Testis (tissue), 2 donors: ENCODE measurements at regions not wholly inside any gene's neighbourhood (a gene's known extent, or its start where the extent isn't known, plus 50 kb on each side); places are given as distances from the start of the nearest gene placed in this dataset.

ENCODE experiments used
- DNase-seq: peaks from one replicate; pipeline ENCODE4 v3.0.0-alpha.2; 2019
- H3K27ac ChIP-seq, 2 donors: fragments of 200-600 bp; sonication (generic); one replicate each; pipeline ENCODE4 v1.5.1; 2019
- H3K27me3 ChIP-seq: fragments of 200-600 bp; sonication (generic); one replicate; pipeline ENCODE4 v1.5.1; 2019
- H3K36me3 ChIP-seq: fragments of 200-600 bp; sonication (generic); one replicate; pipeline ENCODE4 v1.5.1; 2017; ENCODE audit warnings: low read depth; ENCODE audit errors: missing control alignments
- H3K4me1 ChIP-seq: fragments of 200-600 bp; sonication (generic); one replicate; pipeline ENCODE4 v1.5.1; 2019
- H3K4me3 ChIP-seq, 2 donors: fragments of 200-600 bp; sonication (generic); one replicate each; pipeline ENCODE4 v1.5.1; 2017 to 2019
- H3K9me3 ChIP-seq: fragments of 200-600 bp; sonication (generic); one replicate; pipeline ENCODE4 v1.5.1; 2017
- CTCF ChIP-seq, 3 experiments: fragments of 450-650 bp in 2 of 3; fragments of 200-600 bp in 1 of 3; sonication (generic) in 1 of 3; IDR thresholded peaks; one replicate each; pipeline ENCODE4 v1.5.1; 2016 to 2019; ENCODE audit warnings: antibody characterized with exemption in 3 of 3, mild to moderate bottlenecking in 2 of 3, moderate library complexity in 1 of 3
- POLR2A ChIP-seq: fragments of 450-650 bp; IDR thresholded peaks from one replicate; pipeline ENCODE4 v1.6.1; 2017; ENCODE audit warnings: antibody characterized with exemption, mild to moderate bottlenecking, moderate library complexity
- WGBS, 2 donors: methylation state at CpG; one replicate each; pipeline ENCODE4 v1.1.5; 2018; 5-methylcytosine and 5-hydroxymethylcytosine counted together
- intact Hi-C: fragments of 100-400 bp; cut with DNase I; formaldehyde crosslinking; loops from one replicate; pipeline ENCODE4 v1.15.1; 2023; ENCODE audit warnings: low total_unique reads

DNA sequence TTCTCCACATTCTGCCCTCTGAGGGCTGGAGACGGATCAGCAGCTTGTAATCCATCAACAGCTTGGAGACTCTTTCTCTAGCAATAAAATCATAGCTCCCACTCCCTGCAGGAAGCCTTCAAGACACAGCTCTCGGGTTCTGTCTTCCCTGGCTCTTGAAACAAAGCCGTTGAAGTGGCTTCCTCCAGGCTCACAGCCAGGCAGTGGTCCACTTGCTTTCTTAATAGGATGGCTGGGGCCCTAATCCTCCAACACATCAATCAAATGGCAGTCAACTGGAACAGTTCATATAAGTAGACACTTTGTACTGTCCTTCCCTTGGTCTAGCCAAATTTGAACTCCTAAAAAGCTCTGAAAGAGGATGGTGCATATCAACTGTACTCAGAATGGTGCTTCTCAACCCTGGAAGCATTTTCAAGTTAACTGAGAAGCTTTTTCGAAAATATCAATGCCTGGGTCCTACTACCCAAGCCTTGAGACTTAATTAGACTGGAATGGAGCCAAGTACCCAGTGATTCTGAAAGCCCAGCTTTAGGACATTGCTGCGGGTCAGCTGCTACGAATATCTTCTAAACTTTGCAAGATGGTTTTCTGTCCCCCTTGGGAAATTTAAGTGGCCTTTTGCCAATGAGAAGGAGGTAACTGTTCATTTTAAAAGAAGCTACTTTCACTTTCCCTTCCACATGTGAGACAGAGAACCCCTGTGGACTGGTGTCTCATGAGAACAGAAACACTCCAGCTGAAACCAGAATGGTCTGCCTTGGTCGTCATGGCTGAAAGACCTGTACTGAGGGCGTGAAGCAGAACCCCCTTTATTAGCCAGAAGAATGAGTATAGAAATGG is 74.7 kb downstream of the SC5D start:
- intact Hi-C loops, result no loop called here
- TF ChIP-seq CTCF (IDR thresholded peaks at IDR 0.05), result no peak
- TF ChIP-seq POLR2A, result no peak
- Histone ChIP-seq H3K9me3 (no peaks in the 10 kb centered on the region), H3K27me3 (no peaks in the 10 kb centered on the region), H3K4me3 (no peak overlapping the region), H3K27ac (peak overlapping the region; percentile 62 to 72), H3K4me1 (peaks cover 29% of the 10 kb centered on the region), H3K36me3 (no peaks in the 10 kb centered on the region)
- no peak for DNase-seq
- 24 to 27% methylated on average over 8 of the region's 8 CpGs for WGBS, 2 donors

- intact Hi-C loops, result no loop called here
- 29 to 33% methylated on average over 2 of the region's 2 CpGs for WGBS, 2 donors
- H3K27ac ChIP-seq, result peak overlapping the region; percentile 62 to 72
- no peaks in the 10 kb centered on the region for H3K27me3 ChIP-seq
- no peaks in the 10 kb centered on the region for H3K36me3 ChIP-seq
- no peak overlapping the region for H3K4me3 ChIP-seq
- no peaks in the 10 kb centered on the region for H3K9me3 ChIP-seq
- TF ChIP-seq CTCF (IDR thresholded peaks at IDR 0.05) (no peak), POLR2A (no peak)
- H3K4me1 ChIP-seq, result peaks cover 29% of the 10 kb centered on the region
- no peak for DNase-seq
Observed at GRCh38 chr11:121367844-121368225, 75.3 kb downstream of the SC5D start.

DNA sequence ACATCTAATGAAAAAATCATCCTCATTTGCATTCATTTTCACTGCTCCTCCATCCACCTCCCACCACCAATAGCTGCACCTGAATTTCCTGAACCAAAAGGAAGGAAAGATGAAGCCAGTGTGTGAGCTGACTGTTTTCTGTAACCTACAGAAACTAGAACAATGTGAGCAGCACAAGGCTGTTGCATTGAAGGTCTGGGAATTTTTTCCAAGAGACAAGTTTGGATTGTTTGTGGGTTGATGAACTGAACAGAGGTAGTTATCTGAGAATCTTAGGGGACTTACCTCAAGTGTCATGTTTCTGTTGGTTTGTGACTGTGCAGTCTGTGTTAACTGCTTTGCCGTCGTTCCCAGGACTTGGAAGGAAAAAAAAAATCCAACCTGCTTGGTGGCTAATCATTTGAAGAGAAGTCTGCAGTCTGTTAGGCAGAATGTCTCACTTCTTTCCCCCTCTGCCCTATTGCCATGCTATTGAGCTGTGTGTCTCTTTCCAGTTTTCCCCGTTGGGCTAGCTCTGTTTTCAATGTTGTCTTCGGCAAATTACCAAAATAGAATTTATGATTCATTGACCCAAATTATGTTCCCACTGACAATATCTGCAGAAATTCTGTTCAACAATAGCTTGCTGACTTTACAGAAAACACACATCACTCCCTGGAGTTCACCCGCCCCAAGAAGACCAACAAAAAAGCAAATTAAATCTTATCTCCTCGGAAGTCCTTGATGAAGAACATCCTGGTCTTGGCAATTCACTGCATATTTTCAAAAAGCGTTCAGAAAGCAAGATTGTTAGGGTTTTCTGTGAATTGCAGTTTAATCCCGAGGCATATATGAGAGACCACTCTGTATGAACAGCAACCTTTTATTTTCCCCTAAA is 76.0 kb downstream of the SC5D start:
- H3K4me1 ChIP-seq, result peaks cover 29% of the 10 kb centered on the region
- 29 to 45% methylated on average over 8 of the region's 8 CpGs for WGBS, 2 donors
- no peaks in the 10 kb centered on the region for H3K27me3 ChIP-seq
- intact Hi-C loops, result no loop called here
- DNase-seq, result no peak
- peak overlapping the region; percentile 42 to 72 for H3K27ac ChIP-seq
- no peaks in the 10 kb centered on the region for H3K36me3 ChIP-seq
- H3K4me3 ChIP-seq, result no peak overlapping the region
- no peaks in the 10 kb centered on the region for H3K9me3 ChIP-seq
- TF ChIP-seq POLR2A (no peak), CTCF (IDR thresholded peaks at IDR 0.05) (no peak)

DNA sequence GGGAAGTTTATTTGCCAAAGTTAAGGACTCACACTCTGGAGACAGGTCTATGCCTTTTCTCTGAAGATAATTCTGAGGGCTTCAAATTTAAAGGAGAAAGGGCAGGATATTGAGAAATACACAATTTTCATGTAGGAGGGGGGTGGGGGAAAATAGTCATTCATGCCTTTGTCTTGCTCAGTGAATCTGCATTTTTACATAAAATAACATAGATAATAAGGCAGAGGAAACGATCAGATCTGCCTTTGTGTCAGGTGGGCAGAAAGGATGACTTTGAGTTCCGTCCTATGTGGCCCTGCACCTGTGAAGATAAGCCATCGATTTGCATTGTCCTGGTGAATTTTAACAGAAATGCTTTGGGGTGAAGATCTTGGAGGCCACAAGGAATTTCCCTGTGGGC is 76.8 kb downstream of the SC5D start:
- peak overlapping the region; percentile 42 to 72 for H3K27ac ChIP-seq
- H3K9me3 ChIP-seq, result no peaks in the 10 kb centered on the region
- H3K27me3 ChIP-seq, result no peaks in the 10 kb centered on the region
- H3K36me3 ChIP-seq, result no peaks in the 10 kb centered on the region
- no peak for DNase-seq
- WGBS, 2 donors, result 40 to 81% methylated on average over 3 of the region's 3 CpGs
- no peak for TF ChIP-seq CTCF (IDR thresholded peaks at IDR 0.05)
- TF ChIP-seq POLR2A, result no peak
- no peak overlapping the region for H3K4me3 ChIP-seq
- intact Hi-C loops, result no loop called here
- peaks cover 29% of the 10 kb centered on the region for H3K4me1 ChIP-seq
